ENCODE measurements at regions not wholly inside any gene's neighbourhood (a gene's known extent, or its start where the extent isn't known, plus 50 kb on each side); places are given as distances from the start of the nearest gene placed in this dataset.

- no peak for TF ChIP-seq CTCF (conservative IDR thresholded peaks at IDR 0.05; ENCODE audit: low read depth)
- CTCF ChIA-PET: no interaction called here
Measured at GRCh38 chr1:199054694-199055093, 415.9 kb downstream of the PTPRC start.

GRCh38 chr1:199057322-199057721 is 418.5 kb downstream of the PTPRC start:
- no peak for DNase-seq (ENCODE audit: low spot score)
- no peak for TF ChIP-seq CTCF (conservative IDR thresholded peaks at IDR 0.05; ENCODE audit: low read depth)
- H3K27ac ChIP-seq: no peak overlapping the region
- CTCF ChIA-PET: no interaction called here
- POLR2A ChIA-PET (ENCODE audit: low non-redundant PET): no interaction called here

More at GRCh38 chr1:199054694-199055093, 415.9 kb downstream of the PTPRC start:
- POLR2A ChIA-PET (ENCODE audit: low non-redundant PET): no interaction called here
- no peak overlapping the region for H3K27ac ChIP-seq
- DNase-seq (ENCODE audit: low spot score): no peak

- no peak for TF ChIP-seq CTCF (conservative IDR thresholded peaks at IDR 0.05; ENCODE audit: low read depth)
- ChIA-PET CTCF (no interaction called here), POLR2A (ENCODE audit: low non-redundant PET) (no interaction called here)
- no peak overlapping the region for H3K27ac ChIP-seq
- no peak for DNase-seq (ENCODE audit: low spot score)
Measured at GRCh38 chr1:199058281-199058680, 419.4 kb downstream of the PTPRC start.

GRCh38 chr1:199064971-199065370 is 426.1 kb downstream of the PTPRC start:
- H3K27ac ChIP-seq: no peak overlapping the region
- ChIA-PET CTCF (interaction anchor here (0.6 to 0.7 kb wide), 2 partner anchors 57 to 267 kb away, joined by 3 to 5 read pairs; no protein-coding TSS in a partner anchor), POLR2A (ENCODE audit: low non-redundant PET) (no interaction called here)

GRCh38 chr1:199067483-199067882 is 428.6 kb downstream of the PTPRC start:
- H3K27ac ChIP-seq: no peak overlapping the region
- CTCF ChIA-PET: no interaction called here
- no peak for DNase-seq (ENCODE audit: low spot score)

More at GRCh38 chr1:199064971-199065370, 426.1 kb downstream of the PTPRC start:
- no peak for TF ChIP-seq CTCF (conservative IDR thresholded peaks at IDR 0.05; ENCODE audit: low read depth)
- no peak for DNase-seq (ENCODE audit: low spot score)

GRCh38 chr1:199071080-199071479 is 432.2 kb downstream of the PTPRC start:
- ChIA-PET POLR2A (ENCODE audit: low non-redundant PET) (no interaction called here), CTCF (no interaction called here)
- DNase-seq (ENCODE audit: low spot score): no peak
- TF ChIP-seq CTCF (conservative IDR thresholded peaks at IDR 0.05; ENCODE audit: low read depth): no peak
- no peak overlapping the region for H3K27ac ChIP-seq

More at GRCh38 chr1:199067483-199067882, 428.6 kb downstream of the PTPRC start:
- POLR2A ChIA-PET (ENCODE audit: low non-redundant PET): no interaction called here
- TF ChIP-seq CTCF (conservative IDR thresholded peaks at IDR 0.05; ENCODE audit: low read depth): no peak

- ChIA-PET POLR2A (ENCODE audit: low non-redundant PET) (no interaction called here), CTCF (interaction anchor here (0.6 to 0.9 kb wide), 4 partner anchors 38 to 1796 kb away, joined by 3 to 8 read pairs (median 3); no protein-coding TSS in a partner anchor)
- H3K27ac ChIP-seq: no peak overlapping the region
- DNase-seq (ENCODE audit: low spot score): no peak
- TF ChIP-seq CTCF (conservative IDR thresholded peaks at IDR 0.05; ENCODE audit: low read depth): no peak
Measured at GRCh38 chr1:199073166-199073565, 434.3 kb downstream of the PTPRC start.
